DMS153 (cell line): ENCODE measurements at regions not wholly inside any gene's neighbourhood (a gene's known extent, or its start where the extent isn't known, plus 50 kb on each side); places are given as distances from the start of the nearest gene placed in this dataset.

Experiments used
- DNase-seq: peaks from one replicate; lab custom pipeline; 2025; lab: John Stamatoyannopoulos, UW

GRCh38 chr13:58048670-58049069 is 417.1 kb downstream of the PCDH17 start:
- DNase-seq: no peak

GRCh38 chr13:58051396-58051795 is 419.9 kb downstream of the PCDH17 start:
- no peak for DNase-seq

GRCh38 chr13:58051807-58052375 is 420.3 kb downstream of the PCDH17 start:
- DNase-seq: no peak

GRCh38 chr13:58056426-58056825 is 424.9 kb downstream of the PCDH17 start:
- DNase-seq: no peak

GRCh38 chr13:58059624-58060023 is 428.1 kb downstream of the PCDH17 start:
- no peak for DNase-seq

GRCh38 chr13:58080806-58081205 is 449.3 kb downstream of the PCDH17 start:
- no peak for DNase-seq

- DNase-seq: no peak
These were observed 449.8 kb downstream of the PCDH17 start for GRCh38 chr13:58081301-58081820.

GRCh38 chr13:58083064-58083463 is 451.5 kb downstream of the PCDH17 start:
- no peak for DNase-seq

GRCh38 chr13:58085274-58085673 is 453.7 kb downstream of the PCDH17 start:
- DNase-seq: no peak

GRCh38 chr13:58085819-58086218 is 454.3 kb downstream of the PCDH17 start:
- no peak for DNase-seq

- DNase-seq: no peak
These were observed 456.0 kb downstream of the PCDH17 start for GRCh38 chr13:58087566-58087965.

GRCh38 chr13:58093394-58093793 is 461.9 kb downstream of the PCDH17 start:
- no peak for DNase-seq

GRCh38 chr13:58097831-58098230 is 466.3 kb downstream of the PCDH17 start:
- no peak for DNase-seq

GRCh38 chr13:58119351-58119750 is 487.8 kb downstream of the PCDH17 start:
- no peak for DNase-seq

- DNase-seq: no peak
These were observed 488.3 kb downstream of the PCDH17 start for GRCh38 chr13:58119804-58120203.

- DNase-seq: no peak
These were observed 495.0 kb downstream of the PCDH17 start for GRCh38 chr13:58126496-58126895.

GRCh38 chr13:58134012-58134411 is 502.5 kb downstream of the PCDH17 start:
- no peak for DNase-seq

GRCh38 chr13:58134525-58134924 is 503.0 kb downstream of the PCDH17 start:
- no peak for DNase-seq

- DNase-seq: no peak
These were observed 511.4 kb downstream of the PCDH17 start for GRCh38 chr13:58142952-58143351.

GRCh38 chr13:58144616-58145015 is 513.1 kb downstream of the PCDH17 start:
- DNase-seq: no peak

GRCh38 chr13:58151452-58151851 is 519.9 kb downstream of the PCDH17 start:
- no peak for DNase-seq

GRCh38 chr13:58160980-58161379 is 529.4 kb downstream of the PCDH17 start:
- no peak for DNase-seq

GRCh38 chr13:58165617-58166016 is 534.1 kb downstream of the PCDH17 start:
- no peak for DNase-seq

- no peak for DNase-seq
These were observed 549.6 kb downstream of the PCDH17 start for GRCh38 chr13:58181111-58181510.
